IMR-90 (cell line): ENCODE measurements at regions not wholly inside any gene's neighbourhood (a gene's known extent, or its start where the extent isn't known, plus 50 kb on each side); places are given as distances from the start of the nearest gene placed in this dataset.

Experiments used
- CEBPB ChIP-seq: IDR thresholded peaks from 2 replicates; pipeline ENCODE4 v1.6.1; 2012; ENCODE audit warnings: low read depth, low read length, improper control_type of control experiment
- MAFK ChIP-seq: IDR thresholded peaks from 2 replicates; pipeline ENCODE4 v1.6.1; 2012; ENCODE audit warnings: low read depth, low read length, improper control_type of control experiment
- POLR2A ChIP-seq: IDR thresholded peaks from 2 replicates; pipeline ENCODE4 v1.6.1; 2012; ENCODE audit warnings: mild to moderate bottlenecking, low read depth, low read length
- RFX5 ChIP-seq: IDR thresholded peaks from 2 replicates; pipeline ENCODE4 v1.8.0; 2012; ENCODE audit warnings: low read depth, mild to moderate bottlenecking, low read length, moderate library complexity
- USF2 ChIP-seq: fragments of 150-350 bp; IDR thresholded peaks from 2 replicates; pipeline ENCODE4 v1.6.1; 2017; ENCODE audit warnings: mild to moderate bottlenecking, antibody characterized with exemption, low read length, low read depth
- TF ChIP-seq, protein P1 (sequence below): conservative IDR thresholded peaks from 2 replicates; pipeline ENCODE4 v1.5.1; 2012; ENCODE audit warnings: mild to moderate bottlenecking, low read depth, low read length, improper control_type of control experiment
- TF ChIP-seq, protein P2 (sequence below): fragments of 150-350 bp; IDR thresholded peaks from 2 replicates; pipeline ENCODE4 v1.6.1; 2016; ENCODE audit warnings: low read depth, mild to moderate bottlenecking, low read length, moderate library complexity, borderline replicate concordance

DNA sequence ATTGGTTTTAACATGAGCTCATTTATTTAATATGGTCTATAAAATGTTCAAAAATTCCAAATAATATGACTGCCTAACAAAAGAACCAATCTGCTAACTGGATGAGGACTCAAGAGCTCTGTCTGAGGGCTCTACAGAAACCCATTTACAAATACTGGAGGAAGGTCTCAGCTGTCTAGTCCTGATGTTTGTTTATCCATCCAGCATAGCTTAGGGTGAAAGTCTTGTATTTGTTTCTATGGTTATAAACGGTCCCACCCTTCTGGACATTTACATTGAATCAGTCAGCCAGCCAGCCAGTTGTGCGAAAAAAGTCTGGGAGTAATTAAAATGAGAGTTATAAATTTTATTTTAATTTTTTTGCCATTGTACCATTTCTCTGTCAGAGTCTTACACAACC lies 220.7 kb downstream of the BMP4 start:
- TF ChIP-seq RFX5 (no peak), POLR2A (no peak), USF2 (no peak), MAFK (no peak), CEBPB (no peak)
- TF ChIP-seq, protein P1, sequence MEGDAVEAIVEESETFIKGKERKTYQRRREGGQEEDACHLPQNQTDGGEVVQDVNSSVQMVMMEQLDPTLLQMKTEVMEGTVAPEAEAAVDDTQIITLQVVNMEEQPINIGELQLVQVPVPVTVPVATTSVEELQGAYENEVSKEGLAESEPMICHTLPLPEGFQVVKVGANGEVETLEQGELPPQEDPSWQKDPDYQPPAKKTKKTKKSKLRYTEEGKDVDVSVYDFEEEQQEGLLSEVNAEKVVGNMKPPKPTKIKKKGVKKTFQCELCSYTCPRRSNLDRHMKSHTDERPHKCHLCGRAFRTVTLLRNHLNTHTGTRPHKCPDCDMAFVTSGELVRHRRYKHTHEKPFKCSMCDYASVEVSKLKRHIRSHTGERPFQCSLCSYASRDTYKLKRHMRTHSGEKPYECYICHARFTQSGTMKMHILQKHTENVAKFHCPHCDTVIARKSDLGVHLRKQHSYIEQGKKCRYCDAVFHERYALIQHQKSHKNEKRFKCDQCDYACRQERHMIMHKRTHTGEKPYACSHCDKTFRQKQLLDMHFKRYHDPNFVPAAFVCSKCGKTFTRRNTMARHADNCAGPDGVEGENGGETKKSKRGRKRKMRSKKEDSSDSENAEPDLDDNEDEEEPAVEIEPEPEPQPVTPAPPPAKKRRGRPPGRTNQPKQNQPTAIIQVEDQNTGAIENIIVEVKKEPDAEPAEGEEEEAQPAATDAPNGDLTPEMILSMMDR: no peak
- TF ChIP-seq, protein P2, sequence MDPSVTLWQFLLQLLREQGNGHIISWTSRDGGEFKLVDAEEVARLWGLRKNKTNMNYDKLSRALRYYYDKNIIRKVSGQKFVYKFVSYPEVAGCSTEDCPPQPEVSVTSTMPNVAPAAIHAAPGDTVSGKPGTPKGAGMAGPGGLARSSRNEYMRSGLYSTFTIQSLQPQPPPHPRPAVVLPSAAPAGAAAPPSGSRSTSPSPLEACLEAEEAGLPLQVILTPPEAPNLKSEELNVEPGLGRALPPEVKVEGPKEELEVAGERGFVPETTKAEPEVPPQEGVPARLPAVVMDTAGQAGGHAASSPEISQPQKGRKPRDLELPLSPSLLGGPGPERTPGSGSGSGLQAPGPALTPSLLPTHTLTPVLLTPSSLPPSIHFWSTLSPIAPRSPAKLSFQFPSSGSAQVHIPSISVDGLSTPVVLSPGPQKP: no peak
